ENCODE measurements at regions not wholly inside any gene's neighbourhood (a gene's known extent, or its start where the extent isn't known, plus 50 kb on each side); places are given as distances from the start of the nearest gene placed in this dataset.

- no peak for TF ChIP-seq GATA2 (IDR thresholded peaks at IDR 0.05; ENCODE audit: low read depth, low read length)
- TF ChIP-seq GATA3 (IDR thresholded peaks at IDR 0.05; ENCODE audit: low read depth, low read length) = no peak
These were observed 72.8 kb upstream of the SGCD start for GRCh38 chr5:156254196-156254595.

Data from SH-SY5Y (cell line).